HTR-8/SVneo (cell line): ENCODE measurements at regions not wholly inside any gene's neighbourhood (a gene's known extent, or its start where the extent isn't known, plus 50 kb on each side); places are given as distances from the start of the nearest gene placed in this dataset.
"Not testable (repeated sequence)": the region's sequence is repeated elsewhere in the genome, so short reads cannot be mapped to it uniquely, and the experiment has no call there.

ENCODE experiments used
- DNase-seq: peaks from one replicate; pipeline ENCODE4 v3.0.0; 2011; ENCODE audit warnings: low spot score, mixed read lengths; ENCODE audit not compliant: insufficient read length
- FAIRE-seq: peaks from 2 replicates; lab custom pipeline; 2011; peaks lifted over from hg19 to GRCh38; lab: Jason Lieb, UNC

DNA sequence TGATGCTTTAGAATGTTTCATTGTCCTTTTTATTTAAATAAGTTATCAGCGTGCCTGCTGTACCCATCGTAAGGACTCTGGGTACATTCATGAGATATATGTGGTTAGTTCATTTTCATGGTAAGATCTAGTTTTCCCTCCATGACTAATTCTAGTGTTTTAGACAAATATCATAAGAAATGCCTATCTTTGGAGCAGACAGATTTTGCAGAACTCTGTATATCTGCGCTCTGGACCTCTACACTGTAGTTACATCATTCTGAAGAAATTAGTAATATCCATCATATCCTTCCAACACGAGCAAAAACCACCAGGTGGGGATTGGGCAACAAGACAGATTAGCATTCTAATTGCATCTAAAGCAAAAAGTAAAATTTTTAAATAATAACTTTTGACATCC is 499.2 kb downstream of the SETD4 start:
- DNase-seq = no peak
- no peak for FAIRE-seq

DNA sequence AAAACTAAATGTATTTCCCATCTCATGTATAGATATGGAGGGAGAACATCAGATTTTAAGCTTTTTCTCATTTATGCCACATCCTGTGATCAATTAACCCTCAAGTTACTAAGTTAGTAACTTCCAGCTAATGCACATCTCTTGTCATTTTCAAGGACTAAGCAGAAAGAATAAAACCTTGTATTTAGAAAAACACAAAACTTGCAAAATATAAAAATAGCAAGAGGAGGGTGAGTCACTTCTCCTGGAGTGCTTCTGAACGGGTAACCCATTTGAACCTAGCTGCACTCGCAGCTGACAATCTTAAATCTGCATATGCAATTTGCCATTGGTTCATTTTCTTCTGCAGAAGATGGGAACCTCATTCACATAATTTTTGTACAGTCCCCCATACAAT is 500.5 kb downstream of the SETD4 start:
- FAIRE-seq = no peak

DNA sequence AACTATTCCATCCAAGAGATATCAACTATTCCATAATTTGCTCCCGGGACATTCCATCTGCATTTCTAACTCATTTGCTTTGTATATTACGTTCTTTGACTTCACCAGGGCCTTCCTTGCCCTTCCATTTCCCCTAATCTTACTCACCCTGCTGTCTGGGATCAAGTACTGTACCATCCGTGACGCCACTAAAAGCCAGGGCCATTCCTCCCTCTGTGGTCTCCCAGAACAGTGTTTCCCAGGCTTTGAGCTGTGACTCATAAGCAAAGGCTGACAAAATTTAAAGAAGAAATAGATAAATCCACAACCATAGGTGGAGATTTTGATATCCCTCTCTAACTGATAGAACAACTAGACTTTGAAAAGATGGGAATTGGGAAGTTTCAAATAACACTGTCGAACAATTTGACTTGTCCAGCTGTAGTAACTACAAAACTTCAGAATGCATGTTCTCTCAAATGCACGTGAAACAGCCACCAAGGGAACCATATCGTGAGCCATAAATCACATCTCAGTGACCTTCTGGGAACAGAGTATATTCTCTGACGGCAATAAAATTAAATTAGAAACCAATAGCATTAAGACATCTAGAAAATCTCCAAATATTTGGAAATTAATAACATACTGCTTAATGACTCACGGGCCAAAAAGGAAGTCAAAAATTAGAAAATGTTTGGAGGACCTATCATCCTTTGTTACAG is 501.0 kb downstream of the SETD4 start:
- FAIRE-seq (no peak), DNase-seq (peak; percentile 51)

More for the DNA sequence above, 500.5 kb downstream of the SETD4 start:
- no peak for DNase-seq

DNA sequence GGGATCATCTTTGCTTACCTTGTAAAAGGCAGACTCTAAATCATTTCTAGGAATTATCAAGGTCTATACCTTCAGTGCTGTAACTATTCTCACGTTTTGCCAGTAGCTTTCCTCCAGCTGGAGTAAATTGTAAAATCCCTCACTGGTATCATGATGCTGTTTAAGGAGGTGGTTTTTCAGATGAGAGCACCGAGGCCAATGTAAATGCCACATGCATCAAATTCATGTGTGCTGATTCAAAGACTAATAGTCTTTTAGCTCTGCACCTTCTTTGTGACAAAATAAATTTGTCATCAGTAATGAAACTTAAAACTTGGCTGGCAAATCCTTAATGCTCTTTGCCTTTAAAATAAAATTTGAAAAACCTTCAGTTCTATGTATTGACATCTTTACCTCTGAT is 503.8 kb downstream of the SETD4 start:
- DNase-seq (no peak), FAIRE-seq (no peak)

DNA sequence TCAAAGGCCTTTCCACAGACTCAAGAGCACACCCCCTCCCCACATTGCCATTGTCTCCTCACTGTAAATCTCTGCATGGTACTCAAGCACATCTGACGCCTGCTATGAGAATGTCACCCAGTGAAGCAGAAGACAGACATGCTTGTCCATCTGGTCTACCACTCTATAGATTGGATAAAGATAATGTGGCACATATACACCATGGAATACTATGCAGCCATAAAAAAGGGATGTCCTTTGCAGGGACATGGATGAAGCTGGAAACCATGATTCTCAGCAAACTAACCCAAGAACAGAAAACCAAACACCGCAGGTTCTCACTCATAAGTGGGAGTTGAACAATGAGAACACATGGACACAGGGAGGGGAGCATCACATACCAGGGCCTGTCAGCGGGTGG is 503.4 kb upstream of the RUNX1 start:
- not testable (repeated sequence) for DNase-seq, FAIRE-seq

DNA sequence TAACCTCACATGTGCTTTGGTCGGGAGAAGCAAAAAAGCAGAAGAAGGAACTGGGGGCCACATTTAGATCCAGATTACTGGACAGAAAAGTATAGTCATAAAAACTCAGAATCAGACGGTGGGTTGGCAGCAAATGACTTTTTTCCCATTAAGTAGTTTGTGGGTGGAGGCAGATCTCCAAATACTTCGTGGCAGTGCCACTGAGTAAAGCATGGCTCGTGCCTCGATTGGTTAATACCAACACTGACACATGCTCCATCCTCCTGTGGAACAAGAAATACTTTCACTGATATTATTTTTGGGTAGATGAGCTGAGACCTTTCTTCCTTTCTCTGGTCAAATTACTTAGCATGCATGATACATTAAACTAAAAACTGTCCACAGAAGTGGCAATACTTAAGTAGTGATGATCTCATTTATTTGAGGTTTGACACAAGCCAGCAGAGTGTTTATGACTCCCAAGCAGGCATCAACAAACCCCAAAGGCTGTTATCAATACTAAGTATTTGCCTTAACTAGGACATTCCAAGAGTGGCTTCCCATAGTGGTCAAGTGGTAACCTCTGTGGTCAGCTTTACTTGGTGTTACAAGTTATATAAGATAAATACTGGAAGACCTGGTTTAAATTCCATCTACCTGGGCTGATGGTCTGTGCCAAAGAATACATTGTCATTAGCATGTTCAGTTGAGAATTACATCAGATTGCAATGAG is 500.0 kb upstream of the RUNX1 start:
- DNase-seq (no peak), FAIRE-seq (no peak)

DNA sequence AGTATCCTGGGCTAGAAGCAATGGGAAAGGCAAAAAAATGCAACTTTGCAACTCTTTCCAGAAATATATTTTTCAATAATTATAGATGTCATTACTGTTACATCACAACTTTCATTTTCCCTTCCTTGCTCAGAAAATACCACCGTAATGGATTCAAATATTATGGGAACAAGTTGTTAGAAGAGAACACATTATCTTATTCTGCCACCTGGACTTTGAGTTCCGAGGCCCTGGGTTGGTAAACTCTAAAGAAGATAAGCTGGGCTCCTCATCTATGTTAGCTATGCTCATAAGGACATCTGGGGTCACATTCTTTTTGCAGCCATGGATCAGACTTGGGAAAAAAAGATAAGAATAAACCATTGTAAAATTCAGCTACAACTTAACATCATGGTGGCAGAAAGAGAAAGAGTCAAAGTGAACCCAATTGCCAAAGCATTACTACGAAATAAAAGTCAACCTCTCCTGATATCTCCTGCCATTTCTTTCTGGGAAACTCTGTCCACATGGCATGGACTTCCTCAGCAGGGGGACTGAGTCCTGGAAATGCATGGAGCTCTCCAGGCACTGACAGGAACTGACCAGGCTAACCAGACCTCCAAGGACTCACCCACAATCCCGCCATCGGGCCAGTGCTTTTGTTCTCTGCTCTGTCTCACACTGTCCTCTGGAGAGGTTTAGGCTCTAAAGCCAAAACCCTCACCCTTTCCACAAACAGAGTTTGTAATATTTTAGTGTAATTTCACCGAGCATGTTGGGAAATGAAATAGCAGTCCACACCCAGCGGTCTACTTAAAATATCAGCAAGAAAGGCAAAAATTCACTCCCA is 499.1 kb upstream of the RUNX1 start:
- FAIRE-seq (no peak), DNase-seq (no peak)

DNA sequence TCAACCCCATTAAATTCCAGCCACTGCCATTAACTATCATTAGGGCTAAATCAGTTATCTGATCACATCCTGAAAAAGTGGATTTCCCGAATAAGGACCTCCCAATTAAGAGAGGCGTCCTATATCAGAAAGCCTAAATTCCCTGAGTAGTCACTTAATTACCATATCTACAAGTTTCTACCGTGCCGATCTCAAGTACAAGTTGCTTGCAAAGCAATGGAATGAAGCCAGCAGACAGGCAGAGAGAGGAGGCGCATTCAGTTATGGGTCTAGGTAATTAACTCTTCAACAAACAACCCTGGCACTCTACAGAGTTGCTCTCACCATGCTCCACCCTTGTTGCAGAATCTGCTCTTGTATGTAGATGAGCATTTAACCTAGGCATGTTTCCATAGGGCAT is 494.6 kb upstream of the RUNX1 start:
- no peak for FAIRE-seq
- DNase-seq = no peak

DNA sequence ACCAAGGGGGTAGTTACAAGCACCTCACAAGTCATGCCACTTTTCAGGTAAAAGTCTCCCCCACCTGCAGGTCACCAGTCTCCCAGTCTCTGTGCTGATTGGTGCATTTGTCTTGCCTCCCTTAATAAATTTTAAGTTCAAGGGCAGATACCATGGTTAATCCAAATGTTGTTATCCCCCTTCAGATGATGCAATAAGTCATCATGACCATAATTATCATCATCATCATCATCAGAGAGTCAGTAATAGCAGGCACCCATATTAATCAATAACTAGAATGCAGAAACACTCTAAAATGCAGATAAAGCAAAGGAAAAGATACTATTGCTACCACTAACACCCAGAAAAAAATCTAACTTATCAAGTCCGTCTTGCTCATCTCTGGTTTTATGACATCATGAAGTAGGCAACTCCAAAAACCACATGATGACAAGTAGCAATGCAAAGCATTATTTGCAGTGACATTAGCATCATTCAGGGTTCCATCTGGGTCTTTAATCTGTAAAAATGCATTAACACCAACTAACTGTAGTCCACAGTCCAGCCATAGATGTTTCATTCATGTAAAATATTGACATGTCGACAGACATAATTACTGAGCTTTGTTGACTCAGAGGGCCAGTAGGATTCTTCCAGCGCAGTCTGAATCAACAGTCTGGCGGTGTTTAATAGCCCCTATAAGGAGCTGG is 492.0 kb upstream of the RUNX1 start:
- FAIRE-seq (no peak), DNase-seq (no peak)

DNA sequence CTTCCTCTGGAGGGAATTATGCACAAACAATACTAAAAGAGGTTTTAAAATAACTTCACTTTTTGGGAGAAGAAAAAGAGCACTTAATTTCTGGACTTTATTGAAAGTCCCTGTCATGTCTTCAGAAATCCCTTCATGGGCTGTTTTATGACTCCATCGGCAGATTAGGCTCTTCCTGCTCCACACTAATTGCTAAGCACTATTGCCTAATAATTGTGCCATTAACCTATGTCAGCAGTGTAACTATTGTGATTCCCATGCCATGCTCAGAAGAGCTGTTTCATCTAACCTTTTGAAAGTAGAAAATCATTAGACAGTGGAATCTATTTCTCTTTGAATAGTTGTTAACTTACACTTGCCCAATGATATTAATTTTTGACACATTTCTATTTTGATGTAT is 489.3 kb upstream of the RUNX1 start:
- FAIRE-seq = no peak
- DNase-seq = no peak

DNA sequence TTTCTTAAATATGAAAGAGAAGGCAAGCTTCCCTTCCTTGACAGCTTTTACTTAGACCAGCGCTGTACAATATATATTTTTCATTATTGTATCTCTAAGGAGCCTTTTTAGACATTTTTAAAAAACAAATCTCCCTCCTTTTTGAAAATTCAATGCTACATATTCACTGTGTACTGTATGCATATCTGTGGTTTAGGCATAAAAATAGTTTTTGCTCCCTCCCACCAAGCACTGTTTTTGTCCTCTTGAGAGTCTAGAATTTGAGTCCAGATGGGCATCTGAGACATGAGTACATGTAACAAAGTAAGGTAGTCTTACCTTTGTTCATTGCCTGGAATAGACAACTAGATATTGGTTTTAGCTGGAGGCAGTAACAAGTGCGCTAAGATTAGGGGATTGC is 488.5 kb upstream of the RUNX1 start:
- no peak for FAIRE-seq

DNA sequence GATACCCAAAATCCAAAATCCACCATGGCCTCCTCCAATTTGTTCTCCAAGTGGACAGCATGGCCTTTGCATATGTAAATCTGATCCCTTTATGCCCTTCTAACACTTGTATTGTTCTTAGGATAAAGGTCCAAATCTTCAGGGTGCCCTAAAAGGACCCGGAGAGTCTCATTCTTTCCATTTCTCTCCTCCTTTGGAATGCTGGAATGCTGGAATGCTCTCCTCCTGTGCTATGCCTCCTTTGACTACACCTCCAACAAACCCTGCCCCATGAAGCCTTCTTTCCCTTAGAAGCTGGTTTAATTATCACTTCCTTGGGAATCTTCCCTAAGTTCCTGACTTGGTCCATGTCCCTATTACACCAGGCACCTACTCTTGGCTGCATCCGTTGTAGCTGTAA is 484.8 kb upstream of the RUNX1 start:
- DNase-seq (no peak), FAIRE-seq (no peak)

More for the DNA sequence above, 488.5 kb upstream of the RUNX1 start:
- DNase-seq = no peak

DNA sequence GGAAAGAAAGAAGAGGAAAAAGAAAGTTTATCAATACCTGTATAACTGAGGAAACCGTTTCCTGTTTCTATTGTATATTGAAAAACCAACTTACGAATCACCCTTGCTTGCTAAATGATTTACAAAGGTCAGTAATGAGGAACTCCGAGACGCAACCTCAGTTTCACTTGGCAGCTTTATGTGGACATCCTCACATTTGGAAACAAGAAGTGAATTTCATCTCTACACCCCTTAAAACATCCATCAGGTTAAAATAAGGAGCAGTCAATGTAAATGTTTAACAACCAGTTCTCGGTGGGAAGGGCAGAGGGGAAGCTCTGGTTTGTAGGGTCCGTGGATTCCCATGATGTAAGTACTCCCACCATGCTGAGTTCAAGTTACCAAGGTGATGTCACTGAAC is 481.7 kb upstream of the RUNX1 start:
- FAIRE-seq = no peak
- DNase-seq = no peak

DNA sequence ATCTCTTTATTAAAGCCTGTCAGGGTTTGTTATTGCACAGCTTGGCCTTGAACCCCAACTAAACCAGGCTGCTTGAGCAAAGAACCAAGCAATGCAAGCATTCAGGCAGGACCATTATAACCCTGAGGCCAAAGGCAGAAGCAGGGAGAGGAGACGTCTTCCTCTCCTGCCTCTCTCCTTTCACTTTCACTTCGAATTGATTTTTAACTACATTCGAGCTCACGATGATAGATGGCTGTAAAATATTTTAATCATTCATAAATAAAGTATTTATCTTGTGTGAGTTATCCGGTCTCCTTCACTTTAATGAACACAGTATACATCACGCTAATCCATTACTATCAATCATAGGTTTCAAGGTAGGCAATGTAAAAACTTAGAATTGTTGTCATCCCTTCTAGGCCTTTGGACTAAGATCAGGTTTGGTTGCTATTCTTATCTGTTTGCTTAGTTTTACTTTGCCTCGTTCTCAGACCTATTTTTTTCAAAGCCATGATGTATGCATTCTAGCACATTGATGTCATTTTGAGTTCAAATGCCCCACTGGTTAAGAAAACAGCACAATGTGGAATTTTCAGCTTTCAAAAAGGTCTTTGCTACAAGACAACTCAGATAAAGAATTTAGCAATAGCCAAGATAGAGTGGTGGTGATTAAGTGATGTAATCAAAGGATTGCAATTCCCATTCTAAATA is 480.2 kb upstream of the RUNX1 start:
- FAIRE-seq (no peak), DNase-seq (no peak)

DNA sequence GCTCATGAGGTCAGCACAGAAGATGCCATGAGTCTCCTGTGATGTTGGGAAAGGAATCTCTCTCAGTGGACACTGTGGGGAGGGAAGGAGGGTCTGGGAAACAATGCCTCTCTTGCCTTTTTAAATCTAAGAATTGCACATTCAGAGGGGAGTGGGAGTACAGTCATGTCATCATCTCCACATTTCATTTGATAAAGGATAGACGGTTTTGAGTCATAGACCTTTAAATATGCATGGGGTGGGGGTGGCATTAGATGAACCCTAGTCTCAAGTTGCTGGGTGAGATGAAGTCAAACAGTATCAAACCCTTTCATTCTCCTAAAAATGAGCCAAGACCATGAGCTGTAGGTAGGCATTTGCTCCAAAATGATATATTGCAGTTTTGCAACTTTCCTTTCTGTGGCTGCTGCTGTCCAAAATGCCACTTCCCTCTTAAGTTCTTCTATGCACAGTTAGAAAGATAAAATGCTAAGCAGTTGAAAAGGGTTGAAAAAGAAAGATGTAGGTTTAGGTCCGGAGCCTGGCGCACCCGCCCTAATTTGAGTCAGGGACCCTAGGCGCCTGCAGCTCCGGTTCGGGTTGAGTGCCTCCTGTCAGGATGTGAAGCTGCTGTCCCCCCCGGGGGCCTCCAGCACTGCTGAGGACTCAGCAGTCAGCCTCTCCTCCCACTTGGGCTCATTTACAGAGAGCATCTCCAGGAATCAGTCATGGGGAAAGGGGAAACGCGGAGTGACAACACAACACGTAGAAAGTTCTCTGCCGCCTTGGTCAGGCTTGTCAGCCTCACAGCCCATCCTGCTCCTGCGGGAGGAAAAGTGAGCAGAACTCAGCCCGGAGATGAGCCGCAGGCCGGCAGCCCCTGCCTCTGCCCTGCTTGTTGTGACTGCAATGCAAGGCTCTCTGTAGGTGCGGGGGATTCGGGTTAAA is 479.3 kb upstream of the RUNX1 start:
- DNase-seq = no peak
- FAIRE-seq = no peak

DNA sequence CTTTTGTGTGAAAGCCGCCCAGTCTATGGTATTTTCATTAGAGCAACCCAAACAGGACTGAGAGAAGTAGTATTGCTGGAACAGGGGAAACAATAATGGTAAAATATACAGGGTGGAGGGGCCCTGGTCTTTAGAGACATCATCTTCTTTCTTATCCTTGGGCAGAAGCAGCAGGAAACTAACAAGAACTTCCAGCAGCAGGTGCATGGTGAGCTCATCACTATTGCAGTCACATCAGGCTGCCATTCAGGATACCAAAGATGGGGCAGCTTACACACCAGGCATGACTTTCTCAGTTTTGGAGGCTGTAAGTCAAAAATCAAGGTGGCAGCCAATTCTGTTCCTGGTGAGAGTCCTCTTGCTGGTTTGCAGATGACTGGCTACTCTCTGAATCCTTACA is 478.3 kb upstream of the RUNX1 start:
- DNase-seq (no peak), FAIRE-seq (no peak)

DNA sequence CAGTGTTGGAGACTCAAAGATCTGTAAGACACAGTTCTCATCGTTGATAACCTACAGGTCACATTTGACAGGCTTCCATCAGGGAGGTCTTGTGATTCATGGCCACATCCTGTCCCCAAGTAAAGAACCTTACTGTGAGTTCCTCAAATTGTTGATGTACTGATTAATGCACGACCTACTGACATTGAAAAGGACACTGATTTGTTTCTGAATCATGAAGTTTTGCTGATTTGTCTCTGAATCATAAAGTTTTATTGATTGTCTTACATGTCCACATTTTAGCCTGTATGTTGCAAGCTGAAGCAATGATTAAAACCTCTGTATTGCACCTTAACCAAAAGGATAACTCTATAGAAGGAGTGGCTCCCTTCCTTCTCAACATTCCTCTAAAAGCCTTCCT is 476.3 kb upstream of the RUNX1 start:
- no peak for FAIRE-seq

DNA sequence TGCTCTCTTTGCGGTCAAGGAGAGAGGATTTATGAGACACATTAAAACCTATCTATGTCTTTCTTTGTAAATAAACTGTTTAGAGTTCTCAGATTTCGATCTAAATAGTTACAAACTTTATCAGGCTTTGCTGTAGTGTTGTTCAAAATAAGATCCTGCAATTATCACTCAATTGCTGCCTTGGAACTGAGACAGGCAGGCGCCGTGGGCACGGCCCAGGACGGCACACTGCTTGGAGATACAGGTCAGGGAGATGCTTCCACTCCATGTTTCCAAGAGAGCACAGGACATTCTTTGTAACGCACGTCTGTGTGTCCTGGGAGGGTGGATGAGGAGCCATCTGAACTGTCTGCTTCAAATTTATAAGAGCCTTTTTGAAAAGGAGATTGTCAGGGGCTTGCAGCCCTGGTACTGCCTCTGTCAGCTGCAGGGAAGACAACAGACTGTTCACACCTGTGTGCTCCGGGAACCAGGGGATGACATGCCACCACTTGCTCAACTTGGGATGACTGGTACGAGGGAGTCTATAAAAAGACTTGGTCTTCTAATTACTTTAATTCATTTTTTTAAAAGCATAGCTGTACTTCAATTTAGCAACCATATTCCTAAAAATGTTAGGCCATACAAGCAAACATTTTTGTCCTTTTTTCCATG is 472.9 kb upstream of the RUNX1 start:
- DNase-seq = no peak
- no peak for FAIRE-seq

More for the DNA sequence above, 476.3 kb upstream of the RUNX1 start:
- DNase-seq = no peak
